ENCODE measurements at regions not wholly inside any gene's neighbourhood (a gene's known extent, or its start where the extent isn't known, plus 50 kb on each side); places are given as distances from the start of the nearest gene placed in this dataset.

GRCh38 chr5:67363180-67363709 is 166.6 kb upstream of the CD180 start:
- no peak for ATAC-seq
- H3K36me3 ChIP-seq = no peaks in the 10 kb centered on the region
- no peak for TF ChIP-seq CTCF (IDR thresholded peaks at IDR 0.05)
- no peaks in the 10 kb centered on the region for H3K9me3 ChIP-seq
- DNase-seq = no peak
- intact Hi-C loops (cut with DNase I) = no loop called here
- H3K4me1 ChIP-seq = peaks cover 0 to 8% (median 0%) of the 10 kb centered on the region in 9 donors
- no peak overlapping the region for H3K27ac ChIP-seq
- H3K4me3 ChIP-seq = no peak overlapping the region
- no peaks in the 10 kb centered on the region for H3K27me3 ChIP-seq
- WGBS, 2 donors = 50 to 55% methylated on average over 5 of the region's 5 CpGs

DNA sequence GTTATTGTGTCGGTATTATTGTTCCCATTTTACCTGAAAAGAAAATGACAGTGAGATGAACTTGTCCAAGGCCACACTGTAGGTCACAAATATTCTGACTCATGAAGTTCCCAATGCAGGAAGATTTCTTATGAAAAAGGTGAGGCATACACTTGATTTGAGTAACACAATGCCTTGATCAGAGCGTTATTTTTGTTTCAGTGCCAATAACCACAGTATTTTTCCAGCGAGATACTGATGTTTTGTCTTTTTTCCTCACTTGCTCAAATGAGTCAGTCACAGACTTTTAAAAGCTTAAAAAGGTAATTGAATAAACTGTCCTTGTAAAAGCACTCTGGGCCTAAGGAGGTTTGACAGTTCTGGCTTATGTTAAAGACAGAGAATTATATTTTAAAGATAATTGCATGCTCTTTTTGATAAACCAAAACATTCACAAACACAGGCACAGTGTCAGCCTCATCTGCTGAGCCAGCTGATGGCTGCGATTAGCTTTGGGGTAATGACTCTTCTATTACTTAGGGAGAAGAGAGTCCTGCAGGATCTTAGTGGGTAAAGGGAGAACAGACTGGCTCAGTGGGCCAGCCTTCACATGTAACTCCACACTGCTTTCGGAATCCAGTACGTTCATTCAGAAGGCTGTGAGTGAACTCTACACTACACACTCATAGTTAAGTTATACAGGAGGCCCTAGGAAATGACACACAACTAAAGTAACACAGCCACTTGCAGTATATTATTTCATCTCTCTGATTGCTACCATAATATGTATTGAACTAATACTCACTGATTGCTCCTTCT is 165.5 kb upstream of the CD180 start:
- ATAC-seq (no peak), DNase-seq (no peak)
- no peak for TF ChIP-seq CTCF (IDR thresholded peaks at IDR 0.05)
- Histone ChIP-seq H3K27me3 (no peaks in the 10 kb centered on the region), H3K27ac (no peak overlapping the region), H3K36me3 (no peaks in the 10 kb centered on the region), H3K4me3 (no peak overlapping the region), H3K4me1 (peaks cover 0 to 8% (median 0%) of the 10 kb centered on the region in 9 donors), H3K9me3 (no peaks in the 10 kb centered on the region)
- WGBS, 2 donors = 75 to 85% methylated on average over 6 of the region's 6 CpGs
- intact Hi-C loops (cut with DNase I) = no loop called here

GRCh38 chr5:67360047-67360446 is 163.4 kb upstream of the CD180 start:
- no peak for DNase-seq
- Histone ChIP-seq H3K36me3 (no peaks in the 10 kb centered on the region), H3K27me3 (no peaks in the 10 kb centered on the region), H3K4me1 (peaks cover 0 to 8% (median 0%) of the 10 kb centered on the region in 9 donors), H3K9me3 (no peaks in the 10 kb centered on the region), H3K27ac (peak overlapping the region in 1 of 10 donors; percentile 19), H3K4me3 (no peak overlapping the region)
- no peak for TF ChIP-seq CTCF (IDR thresholded peaks at IDR 0.05)
- ATAC-seq = no peak
- 73 to 79% methylated on average over 3 of the region's 3 CpGs for WGBS, 2 donors
- intact Hi-C loops (cut with DNase I) = no loop called here

DNA sequence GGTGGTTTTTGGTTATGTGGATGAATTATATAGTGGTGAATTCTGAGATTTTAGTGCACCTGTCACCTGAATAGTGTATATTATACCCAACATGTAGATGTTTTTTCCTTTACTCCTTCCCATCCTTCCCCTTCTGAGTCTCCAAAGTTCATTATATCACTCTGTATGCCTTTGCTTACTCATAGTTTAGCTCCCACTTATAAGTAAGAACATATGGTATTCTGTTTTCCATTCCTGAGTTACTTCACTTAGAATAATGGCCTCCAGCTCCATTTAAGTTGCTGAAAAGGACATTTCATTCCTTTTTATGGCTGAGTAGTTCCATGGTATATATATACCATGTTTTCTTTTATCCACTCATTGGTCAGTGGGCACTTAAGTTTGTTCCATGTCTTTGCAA is 161.6 kb upstream of the CD180 start:
- ATAC-seq = no peak
- H3K4me1 ChIP-seq = peaks cover 0 to 19% (median 0%) of the 10 kb centered on the region in 9 donors
- H3K4me3 ChIP-seq = no peak overlapping the region
- no peak overlapping the region for H3K27ac ChIP-seq
- no peak for TF ChIP-seq CTCF (IDR thresholded peaks at IDR 0.05)
- no peak for DNase-seq
- intact Hi-C loops (cut with DNase I) = no loop called here
- no peaks in the 10 kb centered on the region for H3K36me3 ChIP-seq
- H3K9me3 ChIP-seq = no peaks in the 10 kb centered on the region
- no peaks in the 10 kb centered on the region for H3K27me3 ChIP-seq

All from heart right ventricle (tissue), 16 donors.